ENCODE measurements at regions not wholly inside any gene's neighbourhood (a gene's known extent, or its start where the extent isn't known, plus 50 kb on each side); places are given as distances from the start of the nearest gene placed in this dataset.

GRCh38 chr18:47606526-47606925 lies 323.9 kb downstream of the SMAD2 start:
- intact Hi-C loops (cut with micrococcal nuclease; ENCODE audit: unreplicated experiment) (no loop called here), in situ Hi-C loops (cut with HindIII; ENCODE audit: low pct_unique_long_range_greater_than_20kb, low sequenced_read_pairs) (no loop called here)
- no peaks in the 10 kb centered on the region for H3K36me3 ChIP-seq (ENCODE audit: control insufficient read depth, insufficient read depth, low read length)
- no peak overlapping the region for H3K27ac ChIP-seq (ENCODE audit: low read length)
- H3K9me3 ChIP-seq (ENCODE audit: control insufficient read depth, insufficient read depth, low read depth, low read length), result no peaks in the 10 kb centered on the region
- ChIA-PET POLR2A (no interaction called here), CTCF (no interaction called here)
- no peaks in the 10 kb centered on the region for H3K27me3 ChIP-seq (ENCODE audit: control insufficient read depth, insufficient read depth, low read length)
- no peak overlapping the region for H3K4me3 ChIP-seq (ENCODE audit: low read depth in 2 of 2, low read length in 2 of 2)
- no TSS peak for BruUV-seq (replicated peaks)
- no peak for TF ChIP-seq TCF7L2 (IDR thresholded peaks at IDR 0.05; ENCODE audit: low read depth, low read length)
- no peak for TF ChIP-seq REST (IDR thresholded peaks at IDR 0.05; ENCODE audit: insufficient read depth in 1 of 2, low read depth in 2 of 2, low read length in 1 of 2)
- no peak for TF ChIP-seq POLR2AphosphoS5 (IDR thresholded peaks at IDR 0.05; ENCODE audit: low read depth, low read length)
- no peak for TF ChIP-seq SIN3A (IDR thresholded peaks at IDR 0.05; ENCODE audit: borderline replicate concordance, insufficient read depth, low read depth, low read length)
- no peak for TF ChIP-seq CTCF (IDR thresholded peaks at IDR 0.05)
- H3K4me1 ChIP-seq (ENCODE audit: control insufficient read depth, insufficient read depth, low read length), result no peaks in the 10 kb centered on the region
- ATAC-seq, result no peak
- no peak for DNase-seq (ENCODE audit: low read depth, low spot score)

GRCh38 chr18:47605093-47605492 lies 325.4 kb downstream of the SMAD2 start:
- ATAC-seq, result no peak
- Histone ChIP-seq H3K36me3 (ENCODE audit: control insufficient read depth, insufficient read depth, low read length) (no peaks in the 10 kb centered on the region), H3K4me1 (ENCODE audit: control insufficient read depth, insufficient read depth, low read length) (no peaks in the 10 kb centered on the region), H3K27me3 (ENCODE audit: control insufficient read depth, insufficient read depth, low read length) (no peaks in the 10 kb centered on the region), H3K4me3 (ENCODE audit: low read depth in 2 of 2, low read length in 2 of 2) (no peak overlapping the region), H3K27ac (ENCODE audit: low read length) (no peak overlapping the region), H3K9me3 (ENCODE audit: control insufficient read depth, insufficient read depth, low read depth, low read length) (no peaks in the 10 kb centered on the region)
- intact Hi-C loops (cut with micrococcal nuclease; ENCODE audit: unreplicated experiment), result no loop called here
- TF ChIP-seq CTCF (IDR thresholded peaks at IDR 0.05) (no peak), TCF7L2 (IDR thresholded peaks at IDR 0.05; ENCODE audit: low read depth, low read length) (no peak), REST (IDR thresholded peaks at IDR 0.05; ENCODE audit: insufficient read depth in 1 of 2, low read depth in 2 of 2, low read length in 1 of 2) (no peak), POLR2AphosphoS5 (IDR thresholded peaks at IDR 0.05; ENCODE audit: low read depth, low read length) (no peak)
- DNase-seq (ENCODE audit: low read depth, low spot score), result no peak
- BruUV-seq (replicated peaks), result no TSS peak
- POLR2A ChIA-PET, result no interaction called here
- in situ Hi-C loops (cut with HindIII; ENCODE audit: low pct_unique_long_range_greater_than_20kb, low sequenced_read_pairs), result no loop called here
- CTCF ChIA-PET, result no interaction called here

All from Panc1 (cell line).